ENCODE measurements at regions not wholly inside any gene's neighbourhood (a gene's known extent, or its start where the extent isn't known, plus 50 kb on each side); places are given as distances from the start of the nearest gene placed in this dataset.

- no peak overlapping the region for H3T11ph ChIP-seq (ENCODE audit: low read length)
- H2BK5ac ChIP-seq (ENCODE audit: insufficient read length, low read length), result no peak overlapping the region
- Mint-ChIP-seq H3K27ac (no peak overlapping the region), H3K4me1 (peaks cover 3 to 5% of the 10 kb centered on the region in 2 experiments; a peak in 2 of 4 replicates), H3K9me3 (no peaks in the 10 kb centered on the region), H3K36me3 (ENCODE audit: insufficient read depth in 1 of 3, low read depth in 3 of 3) (no peaks in the 10 kb centered on the region; a peak in 1 of 7 replicates), H3K27me3 (ENCODE audit: low read depth) (peaks cover 1% of the 10 kb centered on the region; the same call in 1 of the 2 replicates), H3K4me3 (no peak overlapping the region)
- H2BK12ac ChIP-seq (ENCODE audit: insufficient read length, low read depth, low read length), result no peak overlapping the region
- H3K56ac ChIP-seq (ENCODE audit: insufficient read length, low read depth, low read length), result no peak overlapping the region
- H2BK20ac ChIP-seq (ENCODE audit: low read depth, low read length, poor library complexity, severe bottlenecking), result no peak overlapping the region
- H4K8ac ChIP-seq (replicated peaks; ENCODE audit: insufficient read length, low read depth, low read length), result no peak overlapping the region
- no peaks in the 10 kb centered on the region for H3K4me1 ChIP-seq (ENCODE audit: insufficient read depth, low read length)
- no peaks in the 10 kb centered on the region for H3K23me2 ChIP-seq (ENCODE audit: insufficient read length, low read depth, low read length, poor library complexity, severe bottlenecking)
- no peak overlapping the region for H4K91ac ChIP-seq (ENCODE audit: insufficient read length, low read depth, low read length)
- no peaks in the 10 kb centered on the region for H3K79me2 ChIP-seq (ENCODE audit: insufficient read depth, low read length)
- H2BK15ac ChIP-seq (ENCODE audit: low read depth, low read length), result no peak overlapping the region
- DNase-seq, result no peak
- H3K23ac ChIP-seq (ENCODE audit: insufficient read length, low read depth, low read length), result no peak overlapping the region
- H4K20me1 ChIP-seq (ENCODE audit: control insufficient read depth, insufficient read depth, insufficient read length), result no peaks in the 10 kb centered on the region
- no peak overlapping the region for H2AK5ac ChIP-seq (ENCODE audit: insufficient read length, low read length)
- no peak overlapping the region for H2AFZ ChIP-seq (ENCODE audit: low read length)
- H3K9ac ChIP-seq (ENCODE audit: extremely low read depth, insufficient read length, low read length), result no peak overlapping the region
- no peaks in the 10 kb centered on the region for H3K79me1 ChIP-seq (ENCODE audit: insufficient read depth, low read depth, low read length, poor library complexity, severe bottlenecking)
- WGBS (ENCODE audit: extremely low coverage, insufficient read length, low lambda C conversion rate), result no CpG with 5 or more reads among the region's 3 CpGs
- H3K27ac ChIP-seq (ENCODE audit: insufficient read length, low read depth, low read length), result no peak overlapping the region
- H3K27me3 ChIP-seq (ENCODE audit: insufficient read depth, low read length), result no peaks in the 10 kb centered on the region
- no peak overlapping the region for H3K14ac ChIP-seq (ENCODE audit: insufficient read depth, low read length)
- TF ChIP-seq, protein P1, sequence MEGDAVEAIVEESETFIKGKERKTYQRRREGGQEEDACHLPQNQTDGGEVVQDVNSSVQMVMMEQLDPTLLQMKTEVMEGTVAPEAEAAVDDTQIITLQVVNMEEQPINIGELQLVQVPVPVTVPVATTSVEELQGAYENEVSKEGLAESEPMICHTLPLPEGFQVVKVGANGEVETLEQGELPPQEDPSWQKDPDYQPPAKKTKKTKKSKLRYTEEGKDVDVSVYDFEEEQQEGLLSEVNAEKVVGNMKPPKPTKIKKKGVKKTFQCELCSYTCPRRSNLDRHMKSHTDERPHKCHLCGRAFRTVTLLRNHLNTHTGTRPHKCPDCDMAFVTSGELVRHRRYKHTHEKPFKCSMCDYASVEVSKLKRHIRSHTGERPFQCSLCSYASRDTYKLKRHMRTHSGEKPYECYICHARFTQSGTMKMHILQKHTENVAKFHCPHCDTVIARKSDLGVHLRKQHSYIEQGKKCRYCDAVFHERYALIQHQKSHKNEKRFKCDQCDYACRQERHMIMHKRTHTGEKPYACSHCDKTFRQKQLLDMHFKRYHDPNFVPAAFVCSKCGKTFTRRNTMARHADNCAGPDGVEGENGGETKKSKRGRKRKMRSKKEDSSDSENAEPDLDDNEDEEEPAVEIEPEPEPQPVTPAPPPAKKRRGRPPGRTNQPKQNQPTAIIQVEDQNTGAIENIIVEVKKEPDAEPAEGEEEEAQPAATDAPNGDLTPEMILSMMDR (conservative IDR thresholded peaks at IDR 0.05), result no peak
- H3K18ac ChIP-seq (ENCODE audit: insufficient read length, low read depth, low read length), result no peak overlapping the region
- no peak overlapping the region for H3K4ac ChIP-seq (ENCODE audit: low read depth, low read length)
- H2BK120ac ChIP-seq (ENCODE audit: low read depth, low read length, poor library complexity, severe bottlenecking), result no peak overlapping the region
- H3K4me2 ChIP-seq (ENCODE audit: insufficient read depth, insufficient read length, low read length), result no peak overlapping the region
- H3K9me3 ChIP-seq (ENCODE audit: control insufficient read depth, low read depth, low read length), result no peaks in the 10 kb centered on the region
- H4K5ac ChIP-seq (ENCODE audit: insufficient read length, low read depth, low read length), result no peak overlapping the region
Measured at GRCh38 chr6:132244744-132245143, 156.5 kb downstream of the MOXD1 start.
